Tibial nerve (tissue), 3 donors: ENCODE measurements at regions not wholly inside any gene's neighbourhood (a gene's known extent, or its start where the extent isn't known, plus 50 kb on each side); places are given as distances from the start of the nearest gene placed in this dataset.

Experiments used
- CTCF ChIP-seq, 5 experiments: fragments of 200-600 bp in 3 of 5; fragments of 450-650 bp in 2 of 5; sonication (generic) in 3 of 5; IDR thresholded peaks; one replicate each; pipeline ENCODE4 v1.5.1; 2016 to 2019; ENCODE audit warnings: antibody characterized with exemption in 5 of 5, mild to moderate bottlenecking in 3 of 5, moderate library complexity in 2 of 5
- POLR2A ChIP-seq, 2 donors: fragments of 450-650 bp; IDR thresholded peaks; one replicate each; pipeline ENCODE4 v1.6.1; 2017; ENCODE audit warnings: antibody characterized with exemption in 2 of 2, mild to moderate bottlenecking in 2 of 2, moderate library complexity in 2 of 2

GRCh38 chr16:60302676-60303075 is 1568.6 kb upstream of the GOT2 start:
- no peak for TF ChIP-seq CTCF (IDR thresholded peaks at IDR 0.05)
- TF ChIP-seq POLR2A (IDR thresholded peaks at IDR 0.05) = no peak
